PC-9 (cell line): ENCODE measurements at regions not wholly inside any gene's neighbourhood (a gene's known extent, or its start where the extent isn't known, plus 50 kb on each side); places are given as distances from the start of the nearest gene placed in this dataset.
A peak's percentile ranks its signal among the peaks of the same experiment; 100 is the strongest.

Experiments
- BruUV-seq: library from RNA; stranded (reverse); fragments of 400-500 nt; replicated peaks from 2 replicates; lab custom pipeline; 2021; lab: Mats Ljungman, UMichigan
- CTCF ChIA-PET: fragments of 300-600 bp; sonication (Branson Sonifier 250); formaldehyde crosslinking; loops from one replicate; lab custom pipeline; 2022; ENCODE audit warnings: antibody characterized with exemption; lab: Charles Lee
- POLR2A ChIA-PET: fragments of 300-600 bp; sonication (Branson Sonifier 250); formaldehyde crosslinking; loops from one replicate; lab custom pipeline; 2022; ENCODE audit warnings: antibody characterized with exemption; ENCODE audit not compliant: unreplicated experiment; lab: Charles Lee
- DNase-seq, 2 experiments: peaks; one replicate each; pipeline versions ENCODE4 v3.0.0 to v3.0.0-alpha.2; 2015 to 2022; ENCODE audit warnings: mixed read lengths in 1 of 2
- H2AFZ ChIP-seq: fragments of 200-600 bp; sonication (generic); 2 replicates; pipeline ENCODE4 v1.8.1; 2017; ENCODE audit warnings: antibody characterized with exemption
- H3F3A ChIP-seq: fragments of 200-600 bp; sonication (generic); 2 replicates; pipeline ENCODE4 v1.8.1; 2017; ENCODE audit warnings: antibody characterized with exemption, mild to moderate bottlenecking, low read depth; ENCODE audit not compliant: insufficient read depth
- H3K27ac ChIP-seq: fragments of 200-600 bp; sonication (generic); 2 replicates; pipeline ENCODE4 v1.6.1; 2016; ENCODE audit warnings: mixed run types
- H3K27me3 ChIP-seq: fragments of 200-600 bp; sonication (generic); 2 replicates; pipeline ENCODE4 v1.6.1; 2016; ENCODE audit warnings: low read depth, mixed run types; ENCODE audit not compliant: insufficient read depth
- H3K36me3 ChIP-seq: fragments of 200-600 bp; sonication (generic); 2 replicates; pipeline ENCODE4 v1.6.1; 2016; ENCODE audit warnings: low read depth, mixed run types
- H3K4me1 ChIP-seq: fragments of 200-600 bp; sonication (generic); replicated peaks from 2 replicates; pipeline ENCODE4 v1.6.1; 2016; ENCODE audit warnings: mixed run types; ENCODE audit not compliant: insufficient read depth
- H3K4me2 ChIP-seq: fragments of 200-600 bp; sonication (generic); 2 replicates; pipeline ENCODE4 v1.6.1; 2017; ENCODE audit warnings: mixed run types
- H3K4me3 ChIP-seq: fragments of 200-600 bp; sonication (generic); 2 replicates; pipeline ENCODE4 v1.6.1; 2016; ENCODE audit warnings: mixed run types
- H3K79me2 ChIP-seq: fragments of 200-600 bp; sonication (generic); 2 replicates; pipeline ENCODE4 v1.6.1; 2017; ENCODE audit warnings: low read depth, mixed run types
- H3K9me2 ChIP-seq: fragments of 200-600 bp; sonication (generic); 2 replicates; pipeline ENCODE4 v1.8.1; 2017; ENCODE audit warnings: mild to moderate bottlenecking; ENCODE audit not compliant: insufficient read depth
- H3K9me3 ChIP-seq: fragments of 200-600 bp; sonication (generic); 2 replicates; pipeline ENCODE4 v1.8.1; 2016; ENCODE audit warnings: low read depth; ENCODE audit not compliant: insufficient read depth
- H4K20me1 ChIP-seq: fragments of 200-600 bp; sonication (generic); 2 replicates; pipeline ENCODE4 v1.8.1; 2017; ENCODE audit not compliant: insufficient read depth
- CTCF ChIP-seq: fragments of 200-600 bp; sonication (generic); conservative IDR thresholded peaks from 2 replicates; pipeline ENCODE4 v1.6.1; 2017; ENCODE audit warnings: mixed run types, antibody characterized with exemption, mild to moderate bottlenecking, moderate library complexity
- EZH2 ChIP-seq: fragments of 200-600 bp; sonication (generic); IDR thresholded peaks from 2 replicates; pipeline ENCODE4 v1.8.0; 2017; ENCODE audit warnings: antibody characterized with exemption, low read depth
- intact Hi-C: fragments of 100-400 bp; cut with micrococcal nuclease; formaldehyde crosslinking; loops from one replicate; pipeline ENCODE4 v1.10.0; 2022; ENCODE audit not compliant: unreplicated experiment

- Histone ChIP-seq H3K4me2 (no peak overlapping the region), H3K36me3 (no peaks in the 10 kb centered on the region), H2AFZ (no peak overlapping the region), H3K79me2 (no peaks in the 10 kb centered on the region), H3K27me3 (no peaks in the 10 kb centered on the region), H3K9me2 (no peaks in the 10 kb centered on the region), H3F3A (no peaks in the 10 kb centered on the region), H3K9me3 (no peaks in the 10 kb centered on the region), H3K27ac (peak overlapping the region; percentile 51; the same call in 1 of the 2 replicates), H3K4me3 (no peak overlapping the region), H4K20me1 (no peaks in the 10 kb centered on the region), H3K4me1 (peaks cover 12% of the 10 kb centered on the region)
- BruUV-seq, result no TSS peak
- intact Hi-C loops, result loop anchor here (1.0 to 5.0 kb wide), 2 partner anchors 44 to 374 kb away; no protein-coding TSS in a partner anchor
- no peak for TF ChIP-seq EZH2
- no peak for TF ChIP-seq CTCF
- POLR2A ChIA-PET, result interaction anchor here (0.6 kb wide), 1 partner anchor 121 kb away, joined by 3 read pairs; no protein-coding TSS in a partner anchor
- DNase-seq, result peak in 1 of 2 experiments; percentile 52
- CTCF ChIA-PET, result no interaction called here
Measured at GRCh38 chr6:4401408-4402368, 266.3 kb upstream of the ECI2 start.

- POLR2A ChIA-PET, result interaction anchor here (0.6 kb wide), 1 partner anchor 1007 kb away, joined by 15 read pairs; no protein-coding TSS in a partner anchor
- H3K4me1 ChIP-seq, result peaks cover 18% of the 10 kb centered on the region
- H3K4me3 ChIP-seq, result no peak overlapping the region
- H3K9me3 ChIP-seq, result no peaks in the 10 kb centered on the region
- no peak overlapping the region for H2AFZ ChIP-seq
- H3K36me3 ChIP-seq, result no peaks in the 10 kb centered on the region
- no peaks in the 10 kb centered on the region for H4K20me1 ChIP-seq
- no peaks in the 10 kb centered on the region for H3F3A ChIP-seq
- intact Hi-C loops, result loop anchor here (5.0 kb wide), 1 partner anchor 42 kb away; no protein-coding TSS in a partner anchor
- no peak for DNase-seq
- no peak overlapping the region for H3K27ac ChIP-seq
- no peaks in the 10 kb centered on the region for H3K79me2 ChIP-seq
- H3K27me3 ChIP-seq, result no peaks in the 10 kb centered on the region
- TF ChIP-seq EZH2 (no peak), CTCF (no peak)
- CTCF ChIA-PET, result no interaction called here
- H3K4me2 ChIP-seq, result no peak overlapping the region
- no peaks in the 10 kb centered on the region for H3K9me2 ChIP-seq
- no TSS peak for BruUV-seq
Measured at GRCh38 chr6:4399656-4400055, 264.3 kb upstream of the ECI2 start.

- intact Hi-C loops, result no loop called here
- Histone ChIP-seq H4K20me1 (no peaks in the 10 kb centered on the region), H3F3A (no peaks in the 10 kb centered on the region), H3K4me2 (no peak overlapping the region), H2AFZ (no peak overlapping the region), H3K36me3 (no peaks in the 10 kb centered on the region), H3K27me3 (no peaks in the 10 kb centered on the region), H3K9me3 (no peaks in the 10 kb centered on the region), H3K4me3 (no peak overlapping the region), H3K9me2 (no peaks in the 10 kb centered on the region), H3K79me2 (no peaks in the 10 kb centered on the region), H3K27ac (no peak overlapping the region), H3K4me1 (peaks cover 27% of the 10 kb centered on the region)
- TF ChIP-seq EZH2 (no peak), CTCF (no peak)
- no peak for DNase-seq
- CTCF ChIA-PET, result no interaction called here
- POLR2A ChIA-PET, result no interaction called here
- BruUV-seq, result no TSS peak
Measured at GRCh38 chr6:4398791-4399190, 263.4 kb upstream of the ECI2 start.
